BJ (cell line): ENCODE measurements at regions not wholly inside any gene's neighbourhood (a gene's known extent, or its start where the extent isn't known, plus 50 kb on each side); places are given as distances from the start of the nearest gene placed in this dataset.

ENCODE experiments used
- CTCF ChIA-PET: fragments of 350-600 bp; formaldehyde crosslinking; extraction: SDS; loops from one replicate; lab custom pipeline; 2021; ENCODE audit warnings: antibody characterized with exemption, inconsistent platforms; lab: Yijun Ruan, JAX
- POLR2A ChIA-PET: fragments of 300-600 bp; sonication (Branson Sonifier 250); formaldehyde crosslinking; extraction: SDS; loops from one replicate; lab custom pipeline; 2021; ENCODE audit warnings: antibody characterized with exemption; lab: Charles Lee
- DNase-seq: peaks from one replicate; pipeline ENCODE4 v3.0.0-alpha.2; 2011; ENCODE audit warnings: low read depth
- H3K27me3 ChIP-seq: 2 replicates; pipeline ENCODE4 v1.6.0; 2011; ENCODE audit warnings: low read length; ENCODE audit not compliant: control insufficient read depth, insufficient read depth
- H3K36me3 ChIP-seq: 2 replicates; pipeline ENCODE4 v1.5.1; 2011; ENCODE audit warnings: low read length; ENCODE audit not compliant: control insufficient read depth, insufficient read depth
- H3K4me3 ChIP-seq: 2 replicates; pipeline ENCODE4 v1.5.1; 2011; ENCODE audit warnings: low read depth, mild to moderate bottlenecking, control low read depth, low read length
- CTCF ChIP-seq: IDR thresholded peaks from 2 replicates; pipeline ENCODE4 v1.5.1; 2011; ENCODE audit warnings: low read depth, mild to moderate bottlenecking, control low read depth, inconsistent platforms, low read length, moderate library complexity; ENCODE audit not compliant: insufficient read depth

DNA sequence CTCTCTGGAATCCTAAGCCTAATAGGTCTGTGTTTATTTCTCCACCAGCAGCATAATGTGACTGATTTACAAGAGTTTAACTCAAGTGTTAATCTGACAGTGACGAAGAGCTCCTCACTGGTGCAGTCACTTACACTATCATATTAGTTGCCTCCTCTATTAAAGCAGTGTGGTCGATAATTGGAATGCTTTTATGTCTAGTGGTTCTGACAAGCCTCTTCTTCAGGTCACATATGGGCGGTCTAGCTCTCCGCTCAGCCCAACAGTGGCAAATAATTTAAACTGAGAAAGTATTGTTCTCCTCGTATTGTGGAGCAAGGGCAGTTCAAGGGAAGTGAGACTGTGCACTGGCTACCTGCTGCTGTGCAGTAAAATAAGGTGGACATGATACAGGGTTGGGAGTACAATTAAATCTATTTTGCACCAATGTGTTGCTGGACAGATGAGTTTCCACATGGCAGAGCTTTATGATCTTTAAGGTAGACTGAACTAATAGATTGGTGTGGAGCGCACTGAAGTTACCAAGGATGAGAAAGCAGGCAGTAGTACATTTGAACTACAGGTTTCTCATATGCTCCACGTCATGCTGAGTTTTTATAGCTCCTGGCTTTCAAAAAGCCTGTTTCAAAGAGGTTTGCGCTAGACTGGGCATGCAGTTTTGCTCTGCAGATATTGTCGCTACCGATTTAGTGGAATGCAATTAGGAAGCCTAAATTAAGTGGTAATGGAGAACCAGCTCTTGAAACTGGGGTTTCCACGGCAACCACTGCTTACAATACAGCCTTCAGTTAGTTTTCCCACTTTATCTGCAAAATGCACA lies 151.7 kb upstream of the POU3F3 start:
- DNase-seq, result no peak
- TF ChIP-seq CTCF, result no peak
- H3K36me3 ChIP-seq, result no peaks in the 10 kb centered on the region
- no peaks in the 10 kb centered on the region for H3K27me3 ChIP-seq
- ChIA-PET CTCF (no interaction called here), POLR2A (no interaction called here)
- H3K4me3 ChIP-seq, result no peak overlapping the region

DNA sequence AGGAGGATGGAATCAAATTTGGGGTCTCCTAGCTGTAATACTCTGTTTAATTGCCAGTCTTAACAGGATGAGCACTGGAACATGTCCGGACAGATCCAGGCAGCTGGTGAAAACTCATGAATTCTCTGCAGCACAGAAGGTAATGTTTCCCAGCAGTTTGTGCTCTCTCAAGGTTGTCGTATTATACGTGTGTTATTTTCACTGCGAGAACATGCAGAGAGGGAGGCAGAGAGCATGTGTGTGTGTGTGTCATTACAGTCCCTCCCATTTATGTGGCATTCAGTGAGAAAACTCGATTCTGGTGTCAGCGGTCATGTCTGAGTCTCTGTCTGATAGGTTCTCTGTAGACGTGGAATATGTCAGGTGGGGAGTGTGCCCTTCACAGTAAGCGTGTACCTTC lies 150.2 kb upstream of the POU3F3 start:
- ChIA-PET CTCF (no interaction called here), POLR2A (no interaction called here)
- no peak for TF ChIP-seq CTCF
- H3K4me3 ChIP-seq, result no peak overlapping the region
- no peaks in the 10 kb centered on the region for H3K27me3 ChIP-seq
- H3K36me3 ChIP-seq, result no peaks in the 10 kb centered on the region
- no peak for DNase-seq

DNA sequence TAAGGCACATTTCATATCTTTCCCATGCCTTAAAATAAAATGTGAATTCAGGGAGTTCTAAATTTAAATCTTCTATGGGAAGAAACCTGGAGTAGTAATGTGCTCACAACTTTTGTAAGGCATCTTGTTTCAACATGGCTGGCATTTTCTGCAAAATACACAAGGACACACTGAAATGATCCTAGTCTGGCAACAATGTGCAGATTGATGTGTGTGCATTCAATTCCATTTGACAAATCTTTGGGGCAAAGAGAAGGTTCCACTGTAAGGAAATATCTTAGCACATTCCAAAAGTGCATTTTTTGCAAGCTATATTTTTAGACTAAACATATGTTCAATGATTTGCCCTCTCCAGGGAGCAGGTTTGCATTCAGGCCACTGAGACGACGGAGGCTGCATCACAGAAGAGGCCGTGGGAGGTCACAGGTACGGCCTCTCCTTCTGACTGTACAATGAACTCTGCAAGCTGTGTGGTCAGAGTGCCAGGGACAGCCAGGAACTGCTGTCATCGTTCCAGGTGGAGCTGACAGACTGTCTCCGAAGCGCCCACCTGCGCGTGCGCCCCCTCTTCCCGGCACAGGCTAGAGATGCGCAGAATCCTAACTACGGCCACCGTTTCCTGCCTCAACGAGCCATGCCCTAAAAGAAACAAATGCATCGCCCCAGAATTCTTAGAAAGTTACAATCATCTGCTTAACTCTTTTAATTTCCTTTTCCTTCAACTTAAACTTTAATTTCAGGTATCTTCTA lies 149.2 kb upstream of the POU3F3 start:
- ChIA-PET POLR2A (no interaction called here), CTCF (no interaction called here)
- Histone ChIP-seq H3K27me3 (no peaks in the 10 kb centered on the region), H3K36me3 (no peaks in the 10 kb centered on the region), H3K4me3 (no peak overlapping the region)
- DNase-seq, result no peak
- TF ChIP-seq CTCF, result no peak

DNA sequence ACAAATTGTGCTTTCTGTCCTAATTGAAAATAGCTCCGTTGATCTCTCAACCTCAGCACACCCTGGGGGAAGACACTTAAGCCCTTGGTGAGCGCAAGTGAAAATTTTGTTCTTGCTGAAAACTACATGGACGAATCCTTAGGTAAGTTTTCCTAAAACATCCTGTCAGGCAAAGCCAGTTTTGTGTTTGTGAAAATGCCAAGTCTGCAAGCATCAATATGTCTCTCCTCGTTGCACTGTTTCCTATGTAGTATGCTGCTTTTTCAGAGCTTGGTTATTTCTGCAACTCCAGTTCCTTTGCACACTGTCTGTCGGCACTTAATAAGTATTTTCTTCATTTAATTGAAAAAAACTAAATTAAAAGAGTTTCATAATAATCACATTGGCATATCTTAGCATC lies 146.9 kb upstream of the POU3F3 start:
- CTCF ChIA-PET, result no interaction called here
- TF ChIP-seq CTCF, result no peak

DNA sequence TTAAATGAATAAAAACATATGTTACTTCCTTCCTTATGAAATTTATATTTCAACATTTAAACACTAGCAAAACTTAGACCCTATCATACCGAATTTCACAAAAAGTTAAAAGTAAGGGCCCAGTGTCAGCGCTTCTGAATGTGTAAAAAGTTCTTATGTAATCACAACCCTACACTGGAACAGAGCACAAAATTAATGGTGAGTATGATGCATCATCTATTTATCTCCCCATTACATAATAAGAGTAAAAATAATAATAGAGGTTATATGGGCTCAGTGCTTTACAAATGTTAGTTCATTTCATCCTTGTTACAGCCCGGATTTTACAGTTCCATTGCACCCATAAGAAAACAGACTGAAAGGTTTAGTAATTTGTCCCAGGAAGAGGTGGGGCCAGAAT lies 144.9 kb upstream of the POU3F3 start:
- DNase-seq, result no peak
- ChIA-PET POLR2A (no interaction called here), CTCF (no interaction called here)
- no peaks in the 10 kb centered on the region for H3K27me3 ChIP-seq
- H3K4me3 ChIP-seq, result no peak overlapping the region
- H3K36me3 ChIP-seq, result no peaks in the 10 kb centered on the region
- TF ChIP-seq CTCF, result no peak

More for the DNA sequence above, 146.9 kb upstream of the POU3F3 start:
- H3K36me3 ChIP-seq, result no peaks in the 10 kb centered on the region
- no peak overlapping the region for H3K4me3 ChIP-seq
- DNase-seq, result no peak
- POLR2A ChIA-PET, result no interaction called here
- no peaks in the 10 kb centered on the region for H3K27me3 ChIP-seq
